T-helper 2 cell (primary cell): ENCODE measurements at regions not wholly inside any gene's neighbourhood (a gene's known extent, or its start where the extent isn't known, plus 50 kb on each side); places are given as distances from the start of the nearest gene placed in this dataset.

Experiments used
- DNase-seq, 5 experiments: peaks; one replicate each; pipeline versions ENCODE4 v3.0.0 to v3.0.0-alpha.2; 2012 to 2022

- no peak for DNase-seq
These were observed 259.3 kb upstream of the AJAP1 start for GRCh38 chr1:4395158-4395557.

- DNase-seq: no peak
These were observed 258.7 kb upstream of the AJAP1 start for GRCh38 chr1:4395676-4396075.

DNA sequence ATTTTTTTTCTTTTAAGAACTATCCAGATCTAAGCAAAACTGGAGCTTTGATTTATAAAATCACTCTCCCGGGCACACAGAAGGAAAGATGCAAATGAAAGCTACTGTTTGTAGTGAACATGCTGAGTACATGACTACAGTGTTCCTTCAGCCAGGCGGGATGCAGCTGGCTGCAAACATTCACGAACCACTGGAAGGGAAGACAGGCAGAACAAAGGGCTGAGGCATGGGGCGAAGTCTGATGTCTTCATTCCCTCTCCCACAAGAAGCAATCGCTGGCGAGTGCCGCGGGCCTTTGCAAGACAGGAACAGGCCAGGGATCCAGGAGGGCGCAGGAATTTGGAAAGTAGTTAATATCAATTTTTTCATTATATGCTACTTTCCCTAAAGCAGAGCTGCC is 257.9 kb upstream of the AJAP1 start:
- no peak for DNase-seq

DNA sequence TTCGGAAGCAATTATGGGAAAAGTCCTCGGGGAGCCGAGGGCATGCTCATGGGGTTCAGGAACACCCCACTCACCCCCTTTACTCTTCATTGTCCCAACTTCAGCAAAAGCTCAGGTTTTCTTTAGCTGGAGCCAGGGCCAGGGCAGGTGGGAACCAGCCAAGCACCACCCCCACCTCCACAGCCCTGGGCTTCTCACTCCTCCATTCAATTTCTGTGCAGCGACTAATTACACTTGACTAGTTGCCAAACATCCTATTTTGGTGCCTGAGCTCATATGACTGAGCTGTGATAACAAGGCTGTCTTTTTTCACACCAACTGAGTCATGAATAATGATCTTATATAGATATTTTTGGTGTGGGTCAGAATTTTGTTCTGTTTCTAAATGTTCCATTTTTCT is 257.2 kb upstream of the AJAP1 start:
- DNase-seq: no peak

GRCh38 chr1:4402032-4402431 is 252.4 kb upstream of the AJAP1 start:
- DNase-seq: no peak

GRCh38 chr1:4404854-4405590 is 249.4 kb upstream of the AJAP1 start:
- no peak for DNase-seq

DNA sequence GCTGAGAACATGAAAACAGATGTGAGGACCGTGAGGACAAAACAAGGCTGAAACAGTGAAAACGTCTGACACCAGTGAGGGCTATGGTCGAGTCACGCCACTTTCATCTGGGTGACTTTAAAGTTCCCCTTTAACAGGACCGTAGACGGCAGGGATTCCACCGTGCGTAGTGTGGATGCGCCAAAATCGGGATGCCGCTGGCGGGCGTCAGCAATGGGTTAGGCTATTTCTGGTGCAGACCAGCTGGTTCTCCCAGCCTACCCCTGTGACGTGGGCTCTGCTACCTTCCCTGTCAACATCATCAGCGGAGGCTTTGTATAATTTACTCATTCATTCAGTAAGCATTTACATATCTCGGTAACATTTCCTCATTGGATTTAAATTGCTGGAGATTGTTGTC is 246.6 kb upstream of the AJAP1 start:
- DNase-seq: no peak

GRCh38 chr1:4408380-4408779 is 246.0 kb upstream of the AJAP1 start:
- no peak for DNase-seq

DNA sequence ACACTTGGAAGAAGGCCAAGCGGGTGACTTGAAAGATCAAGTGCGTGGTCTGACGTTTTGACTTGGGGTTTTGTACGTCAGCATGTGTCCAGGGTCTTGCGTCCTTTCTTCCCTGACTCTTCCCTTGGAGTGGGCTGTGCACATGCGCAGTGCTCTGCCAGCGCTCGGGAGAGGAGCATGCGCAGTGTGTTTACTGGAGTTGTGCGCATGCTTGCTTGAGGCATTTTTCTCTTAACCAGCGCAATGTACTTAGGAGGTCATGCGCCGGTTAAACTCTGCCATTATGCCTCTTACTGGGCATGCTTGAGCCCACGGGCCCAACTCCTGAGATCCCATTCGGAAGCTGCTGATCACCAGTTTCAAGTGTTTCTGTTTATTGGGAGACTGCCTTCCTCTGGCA is 242.5 kb upstream of the AJAP1 start:
- DNase-seq: no peak

GRCh38 chr1:4415476-4415875 is 238.9 kb upstream of the AJAP1 start:
- DNase-seq: no peak

GRCh38 chr1:4416189-4416588 is 238.2 kb upstream of the AJAP1 start:
- no peak for DNase-seq

DNA sequence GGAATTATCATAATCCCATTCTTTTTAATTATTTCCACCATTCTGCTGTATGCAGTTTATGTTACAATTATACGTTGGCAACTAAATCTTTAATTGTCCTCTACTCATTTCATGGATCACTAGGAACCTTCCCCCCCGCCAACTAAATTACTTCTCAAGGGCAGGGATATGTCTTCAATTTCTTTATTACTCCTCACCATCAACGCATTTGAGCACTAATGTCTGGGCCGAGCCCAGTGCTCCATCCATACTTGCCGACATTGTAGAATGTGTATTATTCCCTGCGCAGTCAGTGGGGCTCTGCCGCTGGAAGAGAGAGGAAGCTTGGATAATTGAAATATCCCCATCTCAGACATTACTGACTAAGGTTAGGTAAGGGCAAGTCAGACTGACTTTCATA is 236.4 kb upstream of the AJAP1 start:
- no peak for DNase-seq

GRCh38 chr1:4421986-4422385 is 232.4 kb upstream of the AJAP1 start:
- DNase-seq: no peak

- DNase-seq: no peak
These were observed 231.7 kb upstream of the AJAP1 start for GRCh38 chr1:4422504-4423289.

GRCh38 chr1:4424254-4424653 is 230.2 kb upstream of the AJAP1 start:
- DNase-seq: no peak

DNA sequence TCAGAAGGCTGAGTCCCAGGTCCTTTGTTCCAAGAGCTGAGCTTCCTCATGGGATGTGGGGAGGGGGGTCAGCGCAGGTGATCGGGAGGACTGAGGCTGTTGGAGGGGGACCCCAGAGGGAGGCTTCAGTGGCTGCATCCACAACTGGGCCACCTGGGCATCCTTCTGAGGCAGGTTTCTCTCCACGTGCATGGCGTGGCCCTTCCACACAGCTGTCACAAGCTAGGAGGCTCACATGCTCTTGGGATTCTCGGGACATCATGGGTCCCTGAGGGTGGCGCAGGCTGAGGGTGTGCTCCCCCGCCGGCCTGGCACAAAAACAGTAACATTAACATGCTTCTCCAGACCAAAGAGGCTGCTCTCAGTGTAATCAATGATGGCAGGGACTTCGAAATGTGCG is 229.6 kb upstream of the AJAP1 start:
- DNase-seq: no peak

DNA sequence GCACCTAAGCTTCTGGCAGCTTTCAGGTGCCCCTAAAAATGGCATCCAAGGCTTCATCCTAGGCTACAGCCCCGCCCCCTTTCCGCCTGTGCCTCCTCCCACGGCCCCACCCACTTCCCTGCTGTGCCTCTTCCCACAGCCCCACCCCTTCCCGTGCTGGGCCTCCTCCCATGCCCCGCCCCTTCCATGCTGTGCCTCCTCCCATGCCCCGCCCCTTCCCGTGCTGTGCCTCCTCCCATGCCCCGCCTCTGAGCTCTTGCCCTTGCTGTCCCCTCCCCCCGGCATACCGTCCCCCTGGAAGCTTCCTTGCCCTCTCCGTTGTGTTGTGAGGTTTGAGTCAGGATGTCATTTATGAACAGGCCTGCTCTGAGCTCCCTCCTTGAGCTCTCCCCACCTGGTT is 228.5 kb upstream of the AJAP1 start:
- DNase-seq: peak in 1 of 5 experiments; percentile 3

GRCh38 chr1:4428711-4429110 is 225.7 kb upstream of the AJAP1 start:
- no peak for DNase-seq

DNA sequence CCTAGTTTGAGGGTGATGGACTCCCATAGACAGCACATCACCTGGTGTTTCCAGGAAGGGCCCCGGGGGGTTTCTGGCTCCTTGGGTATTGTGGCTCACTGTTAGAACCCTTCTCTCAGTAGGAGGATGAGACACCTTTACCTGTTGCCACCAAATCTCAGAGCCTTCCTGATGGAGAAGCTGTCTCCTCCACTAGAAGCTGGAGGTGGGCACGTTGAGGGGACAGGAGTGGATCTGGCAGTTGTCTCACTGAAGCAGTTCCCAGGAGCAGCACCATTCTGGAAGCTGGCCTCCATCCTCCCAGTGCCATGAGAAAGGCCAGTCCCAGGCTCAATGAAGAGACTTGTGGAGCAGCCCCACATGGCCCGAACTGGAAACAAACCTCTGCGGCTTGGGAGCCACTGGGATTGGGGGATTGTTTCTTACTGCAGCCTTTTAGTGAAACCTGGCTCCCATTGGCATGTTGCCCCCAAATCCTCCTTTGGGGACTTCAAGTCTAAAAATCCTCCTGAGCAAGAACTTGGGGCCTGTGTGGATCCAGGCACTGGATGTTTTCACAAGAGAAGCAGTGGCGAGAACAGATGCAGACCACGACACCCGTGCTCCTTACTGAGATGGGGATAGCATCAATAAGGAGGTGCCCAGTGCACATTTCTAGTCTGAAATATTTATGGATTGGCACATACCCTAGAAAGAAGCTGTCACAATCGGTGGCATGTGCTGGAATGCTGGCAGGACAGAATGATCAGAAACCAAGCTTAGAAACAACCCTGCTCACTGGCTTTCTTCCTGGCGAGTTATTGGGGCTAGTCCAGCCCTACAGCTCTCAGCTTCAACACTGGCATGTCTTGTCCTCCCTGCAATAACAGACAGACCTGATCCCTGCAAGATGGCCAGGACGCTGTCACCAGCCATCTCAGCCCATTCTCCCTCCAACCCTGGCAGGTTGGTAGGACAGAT is 223.7 kb upstream of the AJAP1 start:
- DNase-seq: no peak

DNA sequence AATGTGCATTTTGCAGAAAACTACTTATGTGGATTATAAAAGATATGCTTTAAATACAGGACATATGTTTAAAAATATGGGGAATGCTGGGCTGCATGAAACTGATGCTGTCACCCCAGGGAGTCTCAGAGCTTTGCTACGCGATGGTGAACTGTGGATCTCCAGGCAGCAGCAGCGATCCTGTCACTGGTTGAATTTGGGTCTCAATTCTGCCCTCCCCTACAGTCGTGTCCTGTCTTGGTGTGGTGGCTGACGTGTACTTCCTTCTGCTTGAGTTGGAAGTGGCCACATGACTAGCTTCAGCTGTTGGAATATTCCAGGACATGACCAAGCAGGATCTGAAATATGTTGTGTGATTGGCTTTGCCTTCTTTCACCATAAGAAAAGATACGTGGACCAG is 222.9 kb upstream of the AJAP1 start:
- DNase-seq: no peak

DNA sequence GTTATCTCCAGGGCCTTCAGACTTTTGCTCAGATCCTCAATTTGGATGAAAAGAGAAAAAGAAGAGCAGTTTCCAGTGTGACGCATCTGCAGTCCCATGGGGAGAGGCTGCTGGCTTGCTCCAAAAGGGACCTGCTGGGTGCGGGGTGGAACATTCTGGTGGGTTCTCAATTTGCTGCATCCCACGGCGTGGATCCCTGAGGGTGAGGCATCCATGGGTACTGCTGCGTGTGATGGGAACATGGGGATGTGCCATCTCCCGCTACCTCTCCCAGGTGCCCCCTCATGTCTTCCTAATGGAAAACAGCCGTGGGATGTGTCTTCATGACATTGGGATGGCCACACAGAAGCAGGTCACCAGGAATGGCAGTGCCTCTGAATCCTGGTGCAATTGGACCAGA is 221.3 kb upstream of the AJAP1 start:
- DNase-seq: no peak

DNA sequence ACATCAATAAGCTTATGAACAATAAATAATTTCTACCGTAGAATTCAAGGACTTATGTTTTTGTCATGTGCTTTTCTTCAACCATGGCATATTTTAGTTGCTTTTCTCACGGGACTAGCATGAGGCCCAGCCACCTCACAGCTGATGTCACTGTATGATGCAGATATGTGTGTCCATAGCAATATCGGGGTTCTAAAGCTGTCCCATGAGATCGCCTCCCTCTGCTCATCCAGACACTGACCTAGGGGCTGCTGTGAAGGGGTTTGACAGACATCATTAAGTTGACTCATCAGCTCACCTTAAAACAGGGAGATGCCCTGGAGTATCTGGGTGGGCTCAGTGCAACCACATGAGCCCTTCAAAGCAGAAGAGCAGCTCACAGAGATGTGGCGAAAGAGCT is 210.3 kb upstream of the AJAP1 start:
- no peak for DNase-seq

DNA sequence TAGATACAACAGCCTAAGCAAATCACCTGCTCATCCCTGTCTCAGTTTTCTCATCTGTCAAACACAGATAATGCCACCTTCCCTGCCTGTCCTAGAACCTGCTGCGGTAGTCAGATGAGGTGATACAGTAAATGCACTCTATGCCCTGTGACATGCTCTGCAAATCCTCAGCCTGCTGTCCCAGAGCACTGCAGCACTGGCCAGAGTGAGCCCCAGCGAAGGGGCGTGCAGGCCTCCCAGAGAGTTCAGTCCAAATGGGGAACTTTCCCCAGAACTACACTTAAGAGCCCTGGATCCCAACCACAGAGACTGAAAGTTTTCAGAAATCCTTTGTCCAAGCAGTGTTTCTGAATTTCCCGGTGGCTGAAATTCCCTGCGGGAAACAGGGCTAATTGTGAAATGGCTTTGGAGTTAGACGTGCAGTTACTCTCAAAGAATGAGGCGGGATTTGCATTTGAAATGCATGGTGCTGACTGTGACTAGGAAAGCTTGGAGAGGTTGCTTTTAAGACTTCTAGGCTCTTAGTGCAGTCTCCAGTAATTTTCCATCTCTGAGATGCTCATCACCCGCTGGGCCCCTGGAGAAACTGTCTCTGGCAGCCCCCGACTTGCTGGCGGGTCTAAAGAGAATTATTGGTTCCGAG is 206.5 kb upstream of the AJAP1 start:
- DNase-seq: no peak
